K562 (cell line): ENCODE measurements at regions not wholly inside any gene's neighbourhood (a gene's known extent, or its start where the extent isn't known, plus 50 kb on each side); places are given as distances from the start of the nearest gene placed in this dataset.

Experiments used
- ATAC-seq: fragments of 200-7000 bp; cut with Tn5 transposase; 3 replicates; pipeline ENCODE4 v1.9.1; 2020; ENCODE audit warnings: moderate library complexity
- BruUV-seq: library from RNA; stranded (reverse); fragments of 400-500 nt; replicated peaks from 2 replicates; lab custom pipeline; 2021; lab: Mats Ljungman, UMichigan
- CTCF ChIA-PET: fragments of 300-600 bp; formaldehyde crosslinking; extraction: SDS; loops from one replicate; lab custom pipeline; 2021; ENCODE audit warnings: low intra/inter-chr PET ratio; lab: Yijun Ruan, JAX
- POLR2A ChIA-PET: fragments of 300-600, 350-650 bp; sonication (Branson Sonifier 250); formaldehyde crosslinking; extraction: SDS; loops from one replicate; lab custom pipeline; 2021; ENCODE audit warnings: antibody characterized with exemption, inconsistent platforms; lab: Yijun Ruan, JAX
- DNase-seq, 4 experiments: peaks; one replicate each; pipeline versions ENCODE4 v3.0.0 to v3.0.0-alpha.2; 2011 to 2018; ENCODE audit warnings: low spot score in 3 of 4, mixed read lengths in 3 of 4; ENCODE audit errors: extremely low read depth in 1 of 4
- FAIRE-seq: peaks from 2 replicates; lab custom pipeline; 2011; peaks lifted over from hg19 to GRCh38; lab: Jason Lieb, UNC
- H2AFZ ChIP-seq: 2 replicates; pipeline ENCODE4 v1.6.0; 2011; ENCODE audit warnings: low read depth, low read length, control low read depth, inconsistent platforms
- H3K27ac ChIP-seq: fragments of 200-600 bp; 3 replicates; pipeline ENCODE4 v1.8.0; 2011; ENCODE audit warnings: low read depth, mild to moderate bottlenecking, control low read depth, inconsistent platforms, low read length, moderate library complexity, mixed read lengths; ENCODE audit errors: extremely low read depth
- H3K27me3 ChIP-seq, 2 experiments: fragments of 300-600 bp in 1 of 2; 2 replicates in 1 of 2; 3 replicates in 1 of 2; pipeline versions ENCODE4 v1.6.0 to v1.8.0; 2011; ENCODE audit warnings: inconsistent platforms in 2 of 2, low read length in 2 of 2, mild to moderate bottlenecking in 1 of 2, mixed read lengths in 1 of 2, moderate library complexity in 1 of 2; ENCODE audit not compliant: control insufficient read depth in 2 of 2, insufficient read depth in 2 of 2
- H3K36me3 ChIP-seq: fragments of 300-600 bp; 3 replicates; pipeline ENCODE4 v1.8.0; 2011; ENCODE audit warnings: mild to moderate bottlenecking, low read length, inconsistent platforms; ENCODE audit not compliant: control insufficient read depth, insufficient read depth
- H3K4me1 ChIP-seq, 2 experiments: fragments of 200-600 bp in 1 of 2; replicated peaks in 1 of 2; 2 replicates in 1 of 2; 3 replicates in 1 of 2; pipeline versions ENCODE4 v1.5.1 to v1.8.0; 2011; ENCODE audit warnings: inconsistent platforms in 2 of 2, low read length in 2 of 2, mild to moderate bottlenecking in 1 of 2, mixed read lengths in 1 of 2, moderate library complexity in 1 of 2; ENCODE audit not compliant: control insufficient read depth in 2 of 2, insufficient read depth in 2 of 2
- H3K4me2 ChIP-seq: 2 replicates; pipeline ENCODE4 v1.6.1; 2011; ENCODE audit warnings: low read length, control low read depth, inconsistent platforms, mixed read lengths; ENCODE audit not compliant: insufficient read depth
- H3K4me3 ChIP-seq: fragments of 200-600 bp; sonication (generic), shearing (Covaris generic); 2 replicates; pipeline ENCODE4 v1.5.1; 2016; ENCODE audit warnings: control low read depth, inconsistent platforms
- H3K79me2 ChIP-seq: fragments of 200-600 bp; 3 replicates; pipeline ENCODE4 v1.8.0; 2011; ENCODE audit warnings: low read length, inconsistent platforms; ENCODE audit not compliant: control insufficient read depth, insufficient read depth
- H3K9ac ChIP-seq, 2 experiments: 2 replicates each; pipeline versions ENCODE4 v1.6.0 to v1.6.1; 2011; ENCODE audit warnings: low read depth in 2 of 2, low read length in 2 of 2, control low read depth in 1 of 2, inconsistent platforms in 1 of 2, mild to moderate bottlenecking in 1 of 2, mixed read lengths in 1 of 2; ENCODE audit not compliant: insufficient read depth in 1 of 2
- H3K9me1 ChIP-seq: one replicate; pipeline ENCODE4 v1.6.0; 2011; ENCODE audit warnings: inconsistent platforms, mild to moderate bottlenecking, low read length, moderate library complexity; ENCODE audit not compliant: control insufficient read depth, insufficient read depth
- H3K9me3 ChIP-seq: replicated peaks from 2 replicates; pipeline ENCODE4 v1.5.1; 2011; ENCODE audit warnings: low read depth, low read length, inconsistent platforms; ENCODE audit not compliant: control insufficient read depth, insufficient read depth
- H4K20me1 ChIP-seq: replicated peaks from 2 replicates; pipeline ENCODE4 v1.6.1; 2011; ENCODE audit warnings: low read length, inconsistent platforms, mixed read lengths; ENCODE audit not compliant: control insufficient read depth, insufficient read depth
- SAFB ChIP-seq: fragments of 200-400 bp; formaldehyde crosslinking; IDR thresholded peaks from 2 replicates; pipeline ENCODE4 v1.6.1; 2017; ENCODE audit warnings: low read depth, low read length, borderline replicate concordance
- WGBS: fragments of 100-300 bp; shearing (Covaris generic); methylation state at CpG from one replicate; pipeline ENCODE4 v1.1.6; 2016; ENCODE audit warnings: low coverage, mixed read lengths; ENCODE audit not compliant: insufficient coverage; ENCODE audit errors: missing lambda C conversion rate; 5-methylcytosine and 5-hydroxymethylcytosine counted together
- in situ Hi-C: fragments of 300-500 bp; cut with MboI; formaldehyde crosslinking; loops from 4 replicates; pipeline ENCODE4 v1.15.0; 2018; ENCODE audit warnings: inconsistent platforms, mixed read lengths
- intact Hi-C: fragments of 100-400 bp; cut with micrococcal nuclease; formaldehyde crosslinking; loops from 2 replicates; pipeline ENCODE4 v1.14.2; 2022
- TF ChIP-seq, protein P1 (sequence below): fragments of 450-650 bp; IDR thresholded peaks from 2 replicates; pipeline ENCODE4 v1.6.1; 2016; ENCODE audit warnings: mild to moderate bottlenecking, moderate library complexity
- TF ChIP-seq, protein P2 (sequence below): sonication (generic); formaldehyde crosslinking; IDR thresholded peaks from 2 replicates; pipeline ENCODE4 v1.8.0; 2023; ENCODE audit warnings: mild to moderate bottlenecking, missing genetic modification reagents

DNA sequence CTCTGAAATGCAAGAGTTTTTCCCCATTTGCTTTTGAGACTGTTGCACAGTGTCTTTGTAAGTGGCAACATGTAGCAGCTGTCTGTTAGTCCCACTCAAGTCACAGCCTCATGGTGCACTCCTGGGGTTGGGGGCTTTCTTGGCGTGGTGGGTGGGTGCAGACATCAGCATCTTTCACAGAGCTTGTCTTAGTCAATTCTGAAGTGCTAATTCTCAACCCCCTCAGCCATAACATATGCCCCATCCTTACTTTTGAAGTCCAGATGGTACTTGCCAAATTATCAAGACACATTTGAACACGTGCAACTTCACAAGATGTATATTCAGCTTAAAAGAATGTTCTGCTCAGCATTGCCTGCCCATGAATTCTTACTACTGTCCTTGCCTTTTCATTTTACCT, 87.1 kb downstream of the VCAM1 start:
- WGBS = 8% methylated on average over 2 of the region's 2 CpGs
- no peaks in the 10 kb centered on the region for H3K79me2 ChIP-seq
- H3K27me3 ChIP-seq = no peaks in the 10 kb centered on the region
- DNase-seq = no peak
- H4K20me1 ChIP-seq = no peaks in the 10 kb centered on the region
- no peaks in the 10 kb centered on the region for H3K9me1 ChIP-seq
- no TSS peak for BruUV-seq
- no peak overlapping the region for H3K27ac ChIP-seq
- H3K4me2 ChIP-seq = no peak overlapping the region
- no peak overlapping the region; the same call in 1 of the 2 replicates for H2AFZ ChIP-seq
- in situ Hi-C loops (no loop called here), intact Hi-C loops (no loop called here)
- ATAC-seq = no peak
- H3K36me3 ChIP-seq = no peaks in the 10 kb centered on the region
- H3K9ac ChIP-seq = no peak overlapping the region
- H3K9me3 ChIP-seq = no peaks in the 10 kb centered on the region
- ChIA-PET CTCF (no interaction called here), POLR2A (interaction anchor here (1.5 kb wide), 1 partner anchor 9 kb away, joined by 5 read pairs; no protein-coding TSS in a partner anchor)
- H3K4me3 ChIP-seq = no peak overlapping the region
- H3K4me1 ChIP-seq = peaks cover 0 to 12% of the 10 kb centered on the region in 2 experiments; a peak in 3 of 5 replicates
- FAIRE-seq = no peak
- TF ChIP-seq, protein P1, sequence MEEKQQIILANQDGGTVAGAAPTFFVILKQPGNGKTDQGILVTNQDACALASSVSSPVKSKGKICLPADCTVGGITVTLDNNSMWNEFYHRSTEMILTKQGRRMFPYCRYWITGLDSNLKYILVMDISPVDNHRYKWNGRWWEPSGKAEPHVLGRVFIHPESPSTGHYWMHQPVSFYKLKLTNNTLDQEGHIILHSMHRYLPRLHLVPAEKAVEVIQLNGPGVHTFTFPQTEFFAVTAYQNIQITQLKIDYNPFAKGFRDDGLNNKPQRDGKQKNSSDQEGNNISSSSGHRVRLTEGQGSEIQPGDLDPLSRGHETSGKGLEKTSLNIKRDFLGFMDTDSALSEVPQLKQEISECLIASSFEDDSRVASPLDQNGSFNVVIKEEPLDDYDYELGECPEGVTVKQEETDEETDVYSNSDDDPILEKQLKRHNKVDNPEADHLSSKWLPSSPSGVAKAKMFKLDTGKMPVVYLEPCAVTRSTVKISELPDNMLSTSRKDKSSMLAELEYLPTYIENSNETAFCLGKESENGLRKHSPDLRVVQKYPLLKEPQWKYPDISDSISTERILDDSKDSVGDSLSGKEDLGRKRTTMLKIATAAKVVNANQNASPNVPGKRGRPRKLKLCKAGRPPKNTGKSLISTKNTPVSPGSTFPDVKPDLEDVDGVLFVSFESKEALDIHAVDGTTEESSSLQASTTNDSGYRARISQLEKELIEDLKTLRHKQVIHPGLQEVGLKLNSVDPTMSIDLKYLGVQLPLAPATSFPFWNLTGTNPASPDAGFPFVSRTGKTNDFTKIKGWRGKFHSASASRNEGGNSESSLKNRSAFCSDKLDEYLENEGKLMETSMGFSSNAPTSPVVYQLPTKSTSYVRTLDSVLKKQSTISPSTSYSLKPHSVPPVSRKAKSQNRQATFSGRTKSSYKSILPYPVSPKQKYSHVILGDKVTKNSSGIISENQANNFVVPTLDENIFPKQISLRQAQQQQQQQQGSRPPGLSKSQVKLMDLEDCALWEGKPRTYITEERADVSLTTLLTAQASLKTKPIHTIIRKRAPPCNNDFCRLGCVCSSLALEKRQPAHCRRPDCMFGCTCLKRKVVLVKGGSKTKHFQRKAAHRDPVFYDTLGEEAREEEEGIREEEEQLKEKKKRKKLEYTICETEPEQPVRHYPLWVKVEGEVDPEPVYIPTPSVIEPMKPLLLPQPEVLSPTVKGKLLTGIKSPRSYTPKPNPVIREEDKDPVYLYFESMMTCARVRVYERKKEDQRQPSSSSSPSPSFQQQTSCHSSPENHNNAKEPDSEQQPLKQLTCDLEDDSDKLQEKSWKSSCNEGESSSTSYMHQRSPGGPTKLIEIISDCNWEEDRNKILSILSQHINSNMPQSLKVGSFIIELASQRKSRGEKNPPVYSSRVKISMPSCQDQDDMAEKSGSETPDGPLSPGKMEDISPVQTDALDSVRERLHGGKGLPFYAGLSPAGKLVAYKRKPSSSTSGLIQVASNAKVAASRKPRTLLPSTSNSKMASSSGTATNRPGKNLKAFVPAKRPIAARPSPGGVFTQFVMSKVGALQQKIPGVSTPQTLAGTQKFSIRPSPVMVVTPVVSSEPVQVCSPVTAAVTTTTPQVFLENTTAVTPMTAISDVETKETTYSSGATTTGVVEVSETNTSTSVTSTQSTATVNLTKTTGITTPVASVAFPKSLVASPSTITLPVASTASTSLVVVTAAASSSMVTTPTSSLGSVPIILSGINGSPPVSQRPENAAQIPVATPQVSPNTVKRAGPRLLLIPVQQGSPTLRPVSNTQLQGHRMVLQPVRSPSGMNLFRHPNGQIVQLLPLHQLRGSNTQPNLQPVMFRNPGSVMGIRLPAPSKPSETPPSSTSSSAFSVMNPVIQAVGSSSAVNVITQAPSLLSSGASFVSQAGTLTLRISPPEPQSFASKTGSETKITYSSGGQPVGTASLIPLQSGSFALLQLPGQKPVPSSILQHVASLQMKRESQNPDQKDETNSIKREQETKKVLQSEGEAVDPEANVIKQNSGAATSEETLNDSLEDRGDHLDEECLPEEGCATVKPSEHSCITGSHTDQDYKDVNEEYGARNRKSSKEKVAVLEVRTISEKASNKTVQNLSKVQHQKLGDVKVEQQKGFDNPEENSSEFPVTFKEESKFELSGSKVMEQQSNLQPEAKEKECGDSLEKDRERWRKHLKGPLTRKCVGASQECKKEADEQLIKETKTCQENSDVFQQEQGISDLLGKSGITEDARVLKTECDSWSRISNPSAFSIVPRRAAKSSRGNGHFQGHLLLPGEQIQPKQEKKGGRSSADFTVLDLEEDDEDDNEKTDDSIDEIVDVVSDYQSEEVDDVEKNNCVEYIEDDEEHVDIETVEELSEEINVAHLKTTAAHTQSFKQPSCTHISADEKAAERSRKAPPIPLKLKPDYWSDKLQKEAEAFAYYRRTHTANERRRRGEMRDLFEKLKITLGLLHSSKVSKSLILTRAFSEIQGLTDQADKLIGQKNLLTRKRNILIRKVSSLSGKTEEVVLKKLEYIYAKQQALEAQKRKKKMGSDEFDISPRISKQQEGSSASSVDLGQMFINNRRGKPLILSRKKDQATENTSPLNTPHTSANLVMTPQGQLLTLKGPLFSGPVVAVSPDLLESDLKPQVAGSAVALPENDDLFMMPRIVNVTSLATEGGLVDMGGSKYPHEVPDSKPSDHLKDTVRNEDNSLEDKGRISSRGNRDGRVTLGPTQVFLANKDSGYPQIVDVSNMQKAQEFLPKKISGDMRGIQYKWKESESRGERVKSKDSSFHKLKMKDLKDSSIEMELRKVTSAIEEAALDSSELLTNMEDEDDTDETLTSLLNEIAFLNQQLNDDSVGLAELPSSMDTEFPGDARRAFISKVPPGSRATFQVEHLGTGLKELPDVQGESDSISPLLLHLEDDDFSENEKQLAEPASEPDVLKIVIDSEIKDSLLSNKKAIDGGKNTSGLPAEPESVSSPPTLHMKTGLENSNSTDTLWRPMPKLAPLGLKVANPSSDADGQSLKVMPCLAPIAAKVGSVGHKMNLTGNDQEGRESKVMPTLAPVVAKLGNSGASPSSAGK = no peak
- no peak for TF ChIP-seq SAFB
- TF ChIP-seq, protein P2, sequence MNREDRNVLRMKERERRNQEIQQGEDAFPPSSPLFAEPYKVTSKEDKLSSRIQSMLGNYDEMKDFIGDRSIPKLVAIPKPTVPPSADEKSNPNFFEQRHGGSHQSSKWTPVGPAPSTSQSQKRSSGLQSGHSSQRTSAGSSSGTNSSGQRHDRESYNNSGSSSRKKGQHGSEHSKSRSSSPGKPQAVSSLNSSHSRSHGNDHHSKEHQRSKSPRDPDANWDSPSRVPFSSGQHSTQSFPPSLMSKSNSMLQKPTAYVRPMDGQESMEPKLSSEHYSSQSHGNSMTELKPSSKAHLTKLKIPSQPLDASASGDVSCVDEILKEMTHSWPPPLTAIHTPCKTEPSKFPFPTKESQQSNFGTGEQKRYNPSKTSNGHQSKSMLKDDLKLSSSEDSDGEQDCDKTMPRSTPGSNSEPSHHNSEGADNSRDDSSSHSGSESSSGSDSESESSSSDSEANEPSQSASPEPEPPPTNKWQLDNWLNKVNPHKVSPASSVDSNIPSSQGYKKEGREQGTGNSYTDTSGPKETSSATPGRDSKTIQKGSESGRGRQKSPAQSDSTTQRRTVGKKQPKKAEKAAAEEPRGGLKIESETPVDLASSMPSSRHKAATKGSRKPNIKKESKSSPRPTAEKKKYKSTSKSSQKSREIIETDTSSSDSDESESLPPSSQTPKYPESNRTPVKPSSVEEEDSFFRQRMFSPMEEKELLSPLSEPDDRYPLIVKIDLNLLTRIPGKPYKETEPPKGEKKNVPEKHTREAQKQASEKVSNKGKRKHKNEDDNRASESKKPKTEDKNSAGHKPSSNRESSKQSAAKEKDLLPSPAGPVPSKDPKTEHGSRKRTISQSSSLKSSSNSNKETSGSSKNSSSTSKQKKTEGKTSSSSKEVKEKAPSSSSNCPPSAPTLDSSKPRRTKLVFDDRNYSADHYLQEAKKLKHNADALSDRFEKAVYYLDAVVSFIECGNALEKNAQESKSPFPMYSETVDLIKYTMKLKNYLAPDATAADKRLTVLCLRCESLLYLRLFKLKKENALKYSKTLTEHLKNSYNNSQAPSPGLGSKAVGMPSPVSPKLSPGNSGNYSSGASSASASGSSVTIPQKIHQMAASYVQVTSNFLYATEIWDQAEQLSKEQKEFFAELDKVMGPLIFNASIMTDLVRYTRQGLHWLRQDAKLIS (CRISPR knock-in tag) = no peak
